NCI-H446 treated with DMSO at 0.1 percent for 48 hours (cell line): ENCODE measurements at regions not wholly inside any gene's neighbourhood (a gene's known extent, or its start where the extent isn't known, plus 50 kb on each side); places are given as distances from the start of the nearest gene placed in this dataset.
"Not testable (repeated sequence)": the region's sequence is repeated elsewhere in the genome, so short reads cannot be mapped to it uniquely, and the experiment has no call there.

Experiments
- DNase-seq: peaks from one replicate; lab custom pipeline; 2025; lab: John Stamatoyannopoulos, UW

- no peak for DNase-seq
Measured at GRCh38 chr15:35282965-35283496, 197.9 kb upstream of the NANOGP8 start.

DNA sequence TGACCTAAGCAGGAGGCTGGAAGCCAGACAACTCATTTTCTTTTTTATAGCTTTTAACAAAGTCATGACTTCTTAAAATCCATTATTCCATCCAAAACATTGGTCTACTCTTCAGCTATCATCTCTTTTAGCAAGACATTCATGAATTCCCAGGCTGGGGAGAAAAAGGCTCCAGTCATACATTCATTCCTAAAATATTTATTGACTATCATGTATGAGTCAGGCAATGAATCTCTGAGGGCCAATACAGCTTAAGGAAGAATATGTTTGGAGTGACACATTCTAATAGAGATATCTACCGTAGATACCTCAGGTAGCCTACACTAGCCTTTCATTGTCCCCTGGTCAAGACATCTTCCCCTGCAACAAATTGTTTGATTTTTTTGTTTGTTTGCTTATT lies 196.4 kb upstream of the NANOGP8 start:
- DNase-seq, result no peak

- no peak for DNase-seq
Measured at GRCh38 chr15:35279811-35280210, 194.7 kb upstream of the NANOGP8 start.

GRCh38 chr15:35271371-35272043 lies 186.4 kb upstream of the NANOGP8 start:
- no peak for DNase-seq

DNA sequence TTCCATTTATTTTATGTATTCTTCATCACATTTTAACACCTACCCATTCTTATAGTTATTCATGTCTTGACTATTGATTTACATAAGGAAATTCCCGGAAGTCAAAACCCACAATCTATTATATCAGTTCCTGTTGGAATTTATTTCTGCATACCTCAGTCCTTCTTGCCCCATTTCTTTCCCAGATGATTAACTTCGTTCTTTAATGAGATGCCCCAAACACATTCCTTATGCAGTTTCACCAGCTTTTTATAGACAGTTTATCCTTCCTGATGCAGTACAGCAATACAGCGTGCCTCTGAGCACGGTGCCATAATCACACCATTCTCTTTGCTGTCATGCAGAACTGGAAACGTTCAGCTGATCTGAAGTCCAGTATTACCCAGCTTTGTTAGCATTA lies 175.8 kb upstream of the NANOGP8 start:
- no peak for DNase-seq

GRCh38 chr15:35260274-35260673 lies 175.2 kb upstream of the NANOGP8 start:
- not testable (repeated sequence) for DNase-seq

DNA sequence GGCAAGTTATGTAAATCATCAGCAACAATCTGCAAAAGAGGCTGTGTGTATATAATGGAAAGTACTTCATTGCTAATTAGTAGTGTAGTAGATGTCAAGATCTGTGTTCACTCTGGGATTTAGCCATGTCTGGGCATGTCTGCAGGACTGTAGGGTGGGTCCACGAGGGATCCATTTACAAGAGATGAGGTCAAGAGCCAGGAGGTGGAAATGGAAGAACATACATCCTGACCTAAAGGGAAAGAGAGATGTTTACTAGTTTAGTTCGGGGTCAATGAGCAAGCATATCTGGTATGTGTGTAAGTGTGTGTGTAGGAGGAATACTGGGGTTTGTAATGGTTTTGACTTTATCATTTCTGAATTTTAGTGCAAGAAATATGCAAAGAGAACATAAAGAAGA lies 171.5 kb upstream of the NANOGP8 start:
- DNase-seq, result no peak

DNA sequence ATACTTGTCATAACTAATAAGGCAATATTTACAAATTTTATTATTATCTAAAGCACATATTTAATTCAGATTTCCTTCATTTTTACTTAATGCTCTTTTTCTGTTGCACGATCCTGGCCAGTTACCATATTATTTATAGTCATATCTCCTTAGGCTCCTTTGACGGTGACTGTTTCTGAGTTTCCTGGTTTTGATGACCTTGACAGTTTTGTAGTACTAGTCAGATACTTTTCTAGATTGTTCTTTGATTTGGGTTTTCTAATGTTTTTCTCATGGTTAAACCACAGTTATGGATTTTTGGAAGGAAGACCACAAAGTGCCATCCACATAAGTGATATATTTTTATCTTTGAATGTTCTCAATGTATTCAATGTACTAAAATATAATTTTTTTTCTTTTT lies 171.0 kb upstream of the NANOGP8 start:
- DNase-seq, result no peak

DNA sequence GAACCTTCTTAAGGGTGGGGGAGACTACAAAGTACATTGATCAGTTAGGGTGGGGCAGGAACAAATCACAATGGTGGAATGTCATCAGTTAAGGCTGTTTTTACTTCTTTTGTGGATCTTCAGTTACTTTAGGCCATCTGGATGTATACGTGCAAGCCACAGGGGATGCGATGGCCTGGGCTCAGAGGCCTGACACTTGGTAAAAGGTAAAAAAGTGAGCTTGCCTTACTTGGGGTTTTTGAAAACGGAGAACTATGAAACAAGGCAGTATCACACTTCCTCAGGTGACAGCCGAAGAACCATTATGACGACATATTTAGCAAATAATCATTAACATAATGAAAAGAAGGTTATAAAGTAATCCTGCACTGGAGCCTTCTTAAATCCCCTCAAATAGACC lies 169.8 kb upstream of the NANOGP8 start:
- not testable (repeated sequence) for DNase-seq

- no peak for DNase-seq
Measured at GRCh38 chr15:35254062-35254461, 169.0 kb upstream of the NANOGP8 start.

- no peak for DNase-seq
Measured at GRCh38 chr15:35252351-35252865, 167.3 kb upstream of the NANOGP8 start.

DNA sequence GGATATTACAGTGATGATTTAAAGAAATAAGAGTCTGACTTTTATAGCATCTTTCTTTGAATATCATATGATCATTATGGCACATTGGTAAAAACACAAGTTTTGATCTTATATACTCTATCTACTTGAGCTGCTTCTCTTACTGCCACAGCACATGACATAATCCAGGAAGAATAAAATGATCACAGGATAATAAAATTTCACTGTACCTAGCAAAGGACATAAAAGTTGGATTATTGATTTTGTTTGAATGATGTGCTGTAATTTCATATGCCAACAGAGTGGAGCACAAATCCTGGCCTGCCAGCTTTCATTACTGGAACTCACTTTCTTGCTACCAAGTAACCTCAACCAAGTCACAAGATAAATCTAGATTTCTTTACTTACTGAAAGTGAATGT lies 162.1 kb upstream of the NANOGP8 start:
- DNase-seq, result no peak

- DNase-seq, result no peak
Measured at GRCh38 chr15:35246451-35246850, 161.4 kb upstream of the NANOGP8 start.

DNA sequence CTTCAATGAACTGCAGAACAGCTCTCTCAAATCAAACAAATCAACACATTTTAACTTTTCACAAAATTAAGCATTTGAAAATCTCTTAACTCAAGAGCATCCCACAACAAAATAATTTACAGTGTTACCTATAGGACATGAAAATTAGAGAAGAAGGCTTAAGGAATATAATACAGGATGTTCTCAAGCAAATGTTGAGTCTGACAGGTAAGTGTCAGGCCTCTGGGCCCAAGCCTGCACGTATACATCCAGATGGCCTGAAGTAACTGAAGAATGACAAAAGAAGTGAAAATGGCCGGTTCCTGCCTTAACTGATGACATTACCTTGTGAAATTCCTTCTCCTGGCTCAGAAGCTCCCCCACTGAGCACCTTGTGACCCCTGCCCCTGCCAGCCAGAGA lies 160.6 kb upstream of the NANOGP8 start:
- not testable (repeated sequence) for DNase-seq

DNA sequence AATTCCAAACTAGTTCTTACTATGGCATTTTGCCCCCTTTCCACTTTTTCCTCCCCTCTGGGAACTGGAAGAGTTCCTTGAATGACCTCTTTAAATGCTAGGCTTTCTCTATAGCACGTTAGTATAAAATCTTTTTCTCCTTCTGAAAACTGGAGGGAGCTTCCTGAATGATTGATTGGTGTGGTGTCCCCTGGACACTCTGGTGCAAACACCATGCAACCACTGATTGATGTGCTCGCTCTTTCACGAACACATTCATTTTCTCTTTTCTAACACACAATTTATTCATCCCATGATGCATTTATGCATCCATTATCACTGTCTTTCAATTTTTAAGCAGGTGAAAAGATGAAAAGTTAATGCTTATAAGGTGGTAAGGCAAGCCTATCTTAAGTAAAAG lies 159.1 kb upstream of the NANOGP8 start:
- DNase-seq, result no peak

DNA sequence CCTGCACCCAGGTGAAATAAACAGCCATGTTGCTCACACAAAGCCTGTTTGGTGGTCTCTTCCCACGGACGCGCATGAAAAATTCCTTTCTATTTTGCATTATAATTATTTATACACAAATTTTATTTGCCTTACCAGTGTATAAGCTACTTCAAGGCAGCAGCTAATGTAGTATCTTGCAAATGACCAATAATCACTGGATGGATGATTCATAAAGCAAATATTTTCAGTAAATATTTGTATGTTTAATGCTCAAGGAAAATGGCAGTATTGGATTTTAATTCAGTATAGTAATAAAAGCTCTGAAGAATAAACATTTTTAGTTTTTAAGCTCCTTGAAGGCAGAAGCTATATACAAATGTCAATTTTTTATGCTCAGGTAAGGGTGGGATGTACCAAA lies 158.7 kb upstream of the NANOGP8 start:
- no peak for DNase-seq

DNA sequence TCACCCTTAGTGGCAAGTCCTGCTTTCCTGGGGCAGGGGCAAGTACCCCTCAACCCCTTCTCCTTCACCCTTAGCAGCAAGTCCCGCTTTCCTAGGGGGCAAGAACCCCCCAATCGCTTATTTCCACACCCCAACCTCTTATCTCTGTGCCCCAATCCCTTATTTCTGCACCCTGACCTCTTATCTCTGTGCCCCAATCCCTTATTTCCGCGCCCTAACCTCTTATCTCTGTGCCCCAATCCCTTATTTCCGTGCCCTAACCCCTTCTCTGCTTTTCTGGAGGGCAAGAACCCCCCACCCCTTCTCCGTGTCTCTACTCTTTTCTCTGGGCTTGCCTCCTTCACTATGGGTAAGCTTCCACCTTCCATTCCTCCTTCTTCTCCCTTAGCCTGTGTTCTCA lies 154.6 kb upstream of the NANOGP8 start:
- DNase-seq, result not testable (repeated sequence)

- not testable (repeated sequence) for DNase-seq
Measured at GRCh38 chr15:35238448-35238847, 153.4 kb upstream of the NANOGP8 start.

DNA sequence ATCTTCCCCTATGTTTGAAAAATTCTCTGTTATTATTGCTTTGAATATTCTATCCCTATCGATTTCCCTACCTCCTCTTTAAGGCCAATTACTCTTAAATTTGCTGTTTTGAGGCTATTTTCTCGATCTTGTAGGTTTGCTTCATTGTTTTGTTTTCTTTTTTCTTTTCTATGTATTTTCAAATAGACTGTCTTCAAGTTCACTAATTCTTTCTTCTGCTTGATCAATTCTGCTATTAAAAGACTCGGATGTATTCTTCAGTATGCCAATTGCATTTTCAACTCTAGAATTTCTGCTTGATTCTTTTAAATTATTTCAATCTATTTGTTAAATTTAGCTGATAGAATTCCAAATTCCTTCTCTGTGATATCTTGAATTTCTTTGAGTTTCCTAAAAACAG lies 144.0 kb upstream of the NANOGP8 start:
- DNase-seq, result no peak

GRCh38 chr15:35218215-35218614 lies 133.1 kb upstream of the NANOGP8 start:
- DNase-seq, result no peak

GRCh38 chr15:35215093-35215492 lies 130.0 kb upstream of the NANOGP8 start:
- no peak for DNase-seq

GRCh38 chr15:35211240-35211902 lies 126.3 kb upstream of the NANOGP8 start:
- no peak for DNase-seq

DNA sequence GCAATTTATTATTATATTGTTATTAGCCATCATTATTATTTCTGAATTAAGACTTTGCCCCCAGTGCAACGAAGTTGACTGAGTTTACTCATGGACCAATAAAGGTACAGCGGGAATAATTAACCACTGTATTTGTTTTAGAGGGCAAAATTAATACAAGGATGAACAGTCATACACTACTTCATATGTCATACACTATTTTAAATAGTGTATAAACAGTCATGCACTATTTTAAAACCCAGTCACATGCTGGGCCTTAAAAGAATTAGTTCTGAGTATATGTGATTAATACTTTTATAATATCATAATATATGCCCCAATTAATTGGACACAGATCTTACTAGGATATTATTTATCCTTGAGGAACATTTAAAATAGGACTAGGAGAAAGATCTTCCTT lies 125.3 kb upstream of the NANOGP8 start:
- DNase-seq, result no peak
